ENCODE measurements at regions not wholly inside any gene's neighbourhood (a gene's known extent, or its start where the extent isn't known, plus 50 kb on each side); places are given as distances from the start of the nearest gene placed in this dataset.
"Not testable (repeated sequence)": the region's sequence is repeated elsewhere in the genome, so short reads cannot be mapped to it uniquely, and the experiment has no call there.

- no peaks in the 10 kb centered on the region for H3K9me3 ChIP-seq
- TF ChIP-seq, protein P1, sequence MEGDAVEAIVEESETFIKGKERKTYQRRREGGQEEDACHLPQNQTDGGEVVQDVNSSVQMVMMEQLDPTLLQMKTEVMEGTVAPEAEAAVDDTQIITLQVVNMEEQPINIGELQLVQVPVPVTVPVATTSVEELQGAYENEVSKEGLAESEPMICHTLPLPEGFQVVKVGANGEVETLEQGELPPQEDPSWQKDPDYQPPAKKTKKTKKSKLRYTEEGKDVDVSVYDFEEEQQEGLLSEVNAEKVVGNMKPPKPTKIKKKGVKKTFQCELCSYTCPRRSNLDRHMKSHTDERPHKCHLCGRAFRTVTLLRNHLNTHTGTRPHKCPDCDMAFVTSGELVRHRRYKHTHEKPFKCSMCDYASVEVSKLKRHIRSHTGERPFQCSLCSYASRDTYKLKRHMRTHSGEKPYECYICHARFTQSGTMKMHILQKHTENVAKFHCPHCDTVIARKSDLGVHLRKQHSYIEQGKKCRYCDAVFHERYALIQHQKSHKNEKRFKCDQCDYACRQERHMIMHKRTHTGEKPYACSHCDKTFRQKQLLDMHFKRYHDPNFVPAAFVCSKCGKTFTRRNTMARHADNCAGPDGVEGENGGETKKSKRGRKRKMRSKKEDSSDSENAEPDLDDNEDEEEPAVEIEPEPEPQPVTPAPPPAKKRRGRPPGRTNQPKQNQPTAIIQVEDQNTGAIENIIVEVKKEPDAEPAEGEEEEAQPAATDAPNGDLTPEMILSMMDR (IDR thresholded peaks at IDR 0.05) = no peak
- TF ChIP-seq POLR2A (IDR thresholded peaks at IDR 0.05) = no peak
- H3K27me3 ChIP-seq = no peaks in the 10 kb centered on the region
- DNase-seq = no peak
- H3K4me3 ChIP-seq (replicated peaks in 1 of 3) = no peak overlapping the region
- H3K27ac ChIP-seq = no peak overlapping the region
- no peaks in the 10 kb centered on the region for H3K4me1 ChIP-seq
- no peaks in the 10 kb centered on the region for H3K36me3 ChIP-seq
- 72% methylated on average over 1 of the region's 1 CpG for WGBS, 2 donors
- intact Hi-C loops (cut with DNase I) = no loop called here
These were observed 224.2 kb upstream of the ANXA10 start for GRCh38 chr4:167868163-167868562.

GRCh38 chr4:167873496-167873895, 218.8 kb upstream of the ANXA10 start:
- H3K4me3 ChIP-seq (replicated peaks in 1 of 3) = no peak overlapping the region
- H3K4me1 ChIP-seq = no peaks in the 10 kb centered on the region
- no peak for TF ChIP-seq POLR2A (IDR thresholded peaks at IDR 0.05)
- no peaks in the 10 kb centered on the region for H3K36me3 ChIP-seq
- H3K27ac ChIP-seq = no peak overlapping the region
- intact Hi-C loops (cut with DNase I) = no loop called here
- no peaks in the 10 kb centered on the region for H3K9me3 ChIP-seq
- DNase-seq = no peak
- no peaks in the 10 kb centered on the region for H3K27me3 ChIP-seq

- DNase-seq; H3K36me3 ChIP-seq; intact Hi-C loops (cut with DNase I); H3K4me1 ChIP-seq; H3K9me3 ChIP-seq; H3K27ac ChIP-seq; H3K27me3 ChIP-seq; H3K4me3 ChIP-seq (replicated peaks in 1 of 3): not testable (repeated sequence)
- WGBS, 2 donors = 93 to 95% methylated on average over 3 of the region's 3 CpGs
These were observed 216.2 kb upstream of the ANXA10 start for GRCh38 chr4:167876091-167876490.

GRCh38 chr4:167877826-167878225, 214.5 kb upstream of the ANXA10 start:
- H3K27ac ChIP-seq; H3K9me3 ChIP-seq; H3K27me3 ChIP-seq; H3K36me3 ChIP-seq; intact Hi-C loops (cut with DNase I); DNase-seq; H3K4me1 ChIP-seq; H3K4me3 ChIP-seq (replicated peaks in 1 of 3): not testable (repeated sequence)
- WGBS, 2 donors = 70 to 73% methylated on average over 8 of the region's 8 CpGs

GRCh38 chr4:167883266-167883665, 209.1 kb upstream of the ANXA10 start:
- H3K27ac ChIP-seq = no peak overlapping the region
- no peaks in the 10 kb centered on the region for H3K36me3 ChIP-seq
- no peaks in the 10 kb centered on the region for H3K4me1 ChIP-seq
- no peaks in the 10 kb centered on the region for H3K9me3 ChIP-seq
- no peak for TF ChIP-seq POLR2A (IDR thresholded peaks at IDR 0.05)
- TF ChIP-seq, protein P1 (IDR thresholded peaks at IDR 0.05) = no peak
- WGBS, 2 donors = 46 to 65% methylated on average over 1 of the region's 1 CpG
- intact Hi-C loops (cut with DNase I) = no loop called here
- DNase-seq = no peak
- H3K4me3 ChIP-seq (replicated peaks in 1 of 3) = no peak overlapping the region
- H3K27me3 ChIP-seq = no peaks in the 10 kb centered on the region

GRCh38 chr4:167885071-167885470, 207.3 kb upstream of the ANXA10 start:
- WGBS, 2 donors = 85% methylated on average over 1 of the region's 1 CpG
- H3K27me3 ChIP-seq = no peaks in the 10 kb centered on the region
- intact Hi-C loops (cut with DNase I) = no loop called here
- no peaks in the 10 kb centered on the region for H3K4me1 ChIP-seq
- TF ChIP-seq, protein P1 (IDR thresholded peaks at IDR 0.05) = no peak
- no peak for TF ChIP-seq POLR2A (IDR thresholded peaks at IDR 0.05)
- H3K36me3 ChIP-seq = no peaks in the 10 kb centered on the region
- no peak overlapping the region for H3K27ac ChIP-seq
- H3K9me3 ChIP-seq = no peaks in the 10 kb centered on the region
- H3K4me3 ChIP-seq (replicated peaks in 1 of 3) = no peak overlapping the region
- DNase-seq = no peak

DNA sequence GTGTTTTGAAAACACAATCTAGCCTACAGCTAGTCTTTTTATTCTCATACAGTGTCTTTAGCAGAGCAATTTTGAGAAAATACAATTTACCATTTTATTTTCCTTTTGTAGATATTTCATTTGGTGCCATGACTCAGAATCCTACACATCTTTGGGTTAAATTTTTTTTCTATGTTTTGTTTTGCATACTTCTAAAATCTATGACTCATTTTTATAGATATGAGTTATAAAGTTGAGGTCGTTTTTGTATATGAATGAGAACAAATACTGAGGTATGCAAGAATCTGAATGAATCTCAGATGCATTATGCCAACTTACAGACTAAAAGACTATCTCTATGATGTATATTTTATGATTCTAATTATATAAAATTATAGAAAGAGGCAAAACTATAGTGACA, 206.5 kb upstream of the ANXA10 start:
- Histone ChIP-seq H3K27me3 (no peaks in the 10 kb centered on the region), H3K27ac (no peak overlapping the region), H3K36me3 (no peaks in the 10 kb centered on the region), H3K4me1 (no peaks in the 10 kb centered on the region), H3K9me3 (no peaks in the 10 kb centered on the region), H3K4me3 (replicated peaks in 1 of 3) (no peak overlapping the region)
- intact Hi-C loops (cut with DNase I) = no loop called here
- 61 to 72% methylated on average over 1 of the region's 1 CpG for WGBS, 2 donors
- no peak for TF ChIP-seq POLR2A (IDR thresholded peaks at IDR 0.05)
- TF ChIP-seq, protein P1 (IDR thresholded peaks at IDR 0.05) = no peak
- no peak for DNase-seq

Measured in thyroid gland (tissue), 4 donors.